ENCODE measurements at regions not wholly inside any gene's neighbourhood (a gene's known extent, or its start where the extent isn't known, plus 50 kb on each side); places are given as distances from the start of the nearest gene placed in this dataset.

DNA sequence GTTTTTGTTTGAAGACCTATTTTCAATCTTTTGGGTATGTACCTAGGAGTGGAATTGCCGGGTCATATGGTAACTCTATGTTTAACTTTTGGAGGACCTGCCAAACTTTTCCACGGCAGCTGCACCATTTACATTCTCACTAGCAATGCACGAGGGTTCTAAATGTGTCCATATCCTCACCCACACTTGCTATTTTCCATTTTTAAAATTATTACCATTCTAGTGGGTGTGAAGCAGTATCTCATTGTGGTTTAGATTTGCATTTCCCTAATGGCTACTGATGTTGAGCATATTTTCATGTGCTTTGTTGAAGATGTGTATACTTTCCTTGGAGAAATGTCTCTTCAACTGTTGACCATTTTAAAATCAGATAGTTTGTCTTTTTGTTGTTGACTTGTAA is 60.3 kb upstream of the HAPSTR1 start:
- no peak for TF ChIP-seq POLR2AphosphoS5 (IDR thresholded peaks at IDR 0.05; ENCODE audit: insufficient read depth in 1 of 2, low read depth in 1 of 2)
- TF ChIP-seq, protein P1, sequence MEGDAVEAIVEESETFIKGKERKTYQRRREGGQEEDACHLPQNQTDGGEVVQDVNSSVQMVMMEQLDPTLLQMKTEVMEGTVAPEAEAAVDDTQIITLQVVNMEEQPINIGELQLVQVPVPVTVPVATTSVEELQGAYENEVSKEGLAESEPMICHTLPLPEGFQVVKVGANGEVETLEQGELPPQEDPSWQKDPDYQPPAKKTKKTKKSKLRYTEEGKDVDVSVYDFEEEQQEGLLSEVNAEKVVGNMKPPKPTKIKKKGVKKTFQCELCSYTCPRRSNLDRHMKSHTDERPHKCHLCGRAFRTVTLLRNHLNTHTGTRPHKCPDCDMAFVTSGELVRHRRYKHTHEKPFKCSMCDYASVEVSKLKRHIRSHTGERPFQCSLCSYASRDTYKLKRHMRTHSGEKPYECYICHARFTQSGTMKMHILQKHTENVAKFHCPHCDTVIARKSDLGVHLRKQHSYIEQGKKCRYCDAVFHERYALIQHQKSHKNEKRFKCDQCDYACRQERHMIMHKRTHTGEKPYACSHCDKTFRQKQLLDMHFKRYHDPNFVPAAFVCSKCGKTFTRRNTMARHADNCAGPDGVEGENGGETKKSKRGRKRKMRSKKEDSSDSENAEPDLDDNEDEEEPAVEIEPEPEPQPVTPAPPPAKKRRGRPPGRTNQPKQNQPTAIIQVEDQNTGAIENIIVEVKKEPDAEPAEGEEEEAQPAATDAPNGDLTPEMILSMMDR (IDR thresholded peaks at IDR 0.05): no peak

All from vagina (tissue), 2 donors.